SKM-1 (cell line): ENCODE measurements at regions not wholly inside any gene's neighbourhood (a gene's known extent, or its start where the extent isn't known, plus 50 kb on each side); places are given as distances from the start of the nearest gene placed in this dataset.

Experiments used
- DNase-seq: peaks from one replicate; lab custom pipeline; 2025; ENCODE audit not compliant: unreplicated experiment; lab: John Stamatoyannopoulos, UW

GRCh38 chr10:108409306-108409705 lies 1244.8 kb upstream of the SORCS1 start:
- DNase-seq, result no peak

- DNase-seq, result no peak
Measured at GRCh38 chr10:108404155-108404554, 1239.6 kb upstream of the SORCS1 start.

GRCh38 chr10:108399465-108399864 lies 1235.0 kb upstream of the SORCS1 start:
- no peak for DNase-seq

GRCh38 chr10:108393089-108393488 lies 1228.6 kb upstream of the SORCS1 start:
- no peak for DNase-seq

DNA sequence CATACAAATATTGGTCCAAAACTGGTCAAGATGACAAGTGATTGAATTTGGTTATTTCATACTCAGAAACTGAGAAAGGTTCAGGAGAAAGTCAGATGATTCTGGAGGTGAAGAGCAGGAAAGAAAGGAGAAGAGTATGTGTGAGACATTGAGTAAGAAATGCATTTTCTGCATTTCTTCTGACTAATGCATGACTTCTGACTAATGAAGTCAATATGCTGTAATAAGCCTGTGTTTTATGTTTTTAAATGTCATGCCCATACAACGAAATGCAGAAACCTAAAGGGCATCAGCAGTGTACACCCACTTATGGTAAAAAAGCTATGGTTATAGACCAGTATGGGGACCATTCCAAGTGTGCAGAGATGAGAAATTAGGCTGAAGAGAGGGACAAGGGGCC lies 1227.8 kb upstream of the SORCS1 start:
- no peak for DNase-seq

- no peak for DNase-seq
Measured at GRCh38 chr10:108388706-108389105, 1224.2 kb upstream of the SORCS1 start.

DNA sequence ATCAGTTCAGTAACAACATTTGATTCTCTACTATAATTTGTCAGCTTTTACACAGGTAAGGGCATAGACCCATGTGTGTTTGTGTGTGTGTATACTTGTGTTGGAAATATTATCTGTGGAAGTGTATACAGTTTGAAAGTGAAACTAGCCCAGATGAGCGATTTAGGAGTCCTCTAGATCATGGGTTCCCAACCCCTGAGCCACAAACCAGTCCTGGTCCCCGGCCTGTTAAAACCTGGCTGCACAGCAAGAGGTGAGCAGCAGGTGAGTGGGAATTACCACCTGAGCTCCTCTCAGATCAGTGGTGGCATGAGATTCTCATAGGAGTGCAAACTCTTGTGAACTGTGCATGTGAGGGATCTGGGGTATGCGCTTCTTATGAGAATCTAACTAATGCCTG lies 1221.5 kb upstream of the SORCS1 start:
- no peak for DNase-seq

GRCh38 chr10:108384378-108384777 lies 1219.9 kb upstream of the SORCS1 start:
- DNase-seq, result no peak

DNA sequence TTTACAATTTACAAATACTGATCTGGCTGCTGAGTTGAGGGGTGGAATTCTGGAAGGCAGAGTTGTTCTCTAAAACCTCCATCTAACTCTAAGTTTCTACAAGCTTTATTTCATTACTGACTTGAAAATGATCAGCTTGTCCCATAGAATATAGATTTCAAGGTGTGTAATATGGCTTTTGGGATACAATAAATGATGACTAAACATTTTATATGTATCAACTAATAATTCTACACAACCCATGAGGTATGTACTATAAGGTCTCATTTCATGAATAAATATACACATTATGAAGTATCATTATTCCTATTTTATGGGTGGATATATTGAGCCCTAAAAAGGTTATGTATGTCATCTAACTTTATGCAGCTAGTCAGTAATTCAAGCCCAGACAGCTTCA lies 1214.3 kb upstream of the SORCS1 start:
- DNase-seq, result no peak

- DNase-seq, result no peak
Measured at GRCh38 chr10:108375691-108376090, 1211.2 kb upstream of the SORCS1 start.

DNA sequence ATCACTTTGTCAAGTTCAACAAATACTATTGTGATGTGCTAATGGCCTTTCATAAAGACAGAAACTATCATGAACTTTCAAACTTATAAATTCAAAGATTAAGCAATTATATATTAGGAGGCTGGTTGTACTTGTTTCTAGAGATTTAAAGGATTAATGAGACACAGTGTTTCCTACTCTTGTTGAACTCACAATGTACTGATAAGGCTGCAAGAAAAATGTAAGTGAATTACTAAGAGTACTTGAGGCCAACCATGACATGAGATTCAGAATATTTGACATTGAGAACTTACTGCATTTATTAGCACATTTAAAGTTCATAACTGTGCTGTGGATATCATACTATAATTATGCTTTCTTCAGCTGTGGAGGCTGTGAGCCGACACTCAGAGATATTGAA lies 1210.5 kb upstream of the SORCS1 start:
- no peak for DNase-seq

GRCh38 chr10:108365541-108365940 lies 1201.0 kb upstream of the SORCS1 start:
- DNase-seq, result no peak

GRCh38 chr10:108363576-108363975 lies 1199.1 kb upstream of the SORCS1 start:
- no peak for DNase-seq

GRCh38 chr10:108362961-108363360 lies 1198.5 kb upstream of the SORCS1 start:
- no peak for DNase-seq

- no peak for DNase-seq
Measured at GRCh38 chr10:108362296-108362695, 1197.8 kb upstream of the SORCS1 start.

DNA sequence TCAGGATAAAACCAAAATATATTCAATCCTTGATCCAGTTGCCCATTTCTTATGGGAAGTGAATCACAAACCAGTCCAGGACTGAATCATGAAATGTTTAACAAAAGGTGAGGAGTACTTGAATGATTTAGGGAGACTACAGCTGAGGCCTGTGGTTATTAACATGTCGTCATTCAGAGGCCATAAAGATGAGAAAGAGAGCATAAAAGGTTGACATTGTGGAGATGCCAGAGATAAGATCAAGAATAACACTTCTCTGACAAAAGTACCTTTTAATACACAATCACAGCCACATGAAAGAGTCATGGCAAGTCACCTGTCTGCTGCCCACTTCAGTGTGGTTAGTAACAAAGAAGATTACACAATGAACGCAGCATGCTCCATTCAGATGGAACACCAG lies 1195.7 kb upstream of the SORCS1 start:
- no peak for DNase-seq

GRCh38 chr10:108358912-108359311 lies 1194.4 kb upstream of the SORCS1 start:
- no peak for DNase-seq

- no peak for DNase-seq
Measured at GRCh38 chr10:108352771-108353170, 1188.3 kb upstream of the SORCS1 start.

- DNase-seq, result no peak
Measured at GRCh38 chr10:108348215-108348614, 1183.7 kb upstream of the SORCS1 start.

DNA sequence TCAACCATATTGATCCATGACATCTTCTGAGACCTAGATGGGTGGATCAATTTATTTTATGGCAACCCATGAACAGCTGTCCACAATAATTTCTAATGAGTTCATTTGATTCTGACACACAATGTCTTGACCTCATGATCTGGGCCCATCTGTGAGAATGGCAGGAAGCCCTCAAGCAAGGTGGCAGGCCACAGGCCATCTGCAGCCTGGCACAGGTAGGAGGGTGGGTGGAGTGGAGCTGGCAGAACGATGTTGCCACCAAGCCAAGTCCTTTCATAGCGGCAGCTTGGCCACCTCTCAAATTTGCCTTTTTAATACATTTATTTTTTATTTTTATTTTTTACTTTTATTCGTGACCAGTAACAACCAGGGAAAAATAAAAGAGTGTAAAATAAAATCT lies 1181.6 kb upstream of the SORCS1 start:
- DNase-seq, result no peak

DNA sequence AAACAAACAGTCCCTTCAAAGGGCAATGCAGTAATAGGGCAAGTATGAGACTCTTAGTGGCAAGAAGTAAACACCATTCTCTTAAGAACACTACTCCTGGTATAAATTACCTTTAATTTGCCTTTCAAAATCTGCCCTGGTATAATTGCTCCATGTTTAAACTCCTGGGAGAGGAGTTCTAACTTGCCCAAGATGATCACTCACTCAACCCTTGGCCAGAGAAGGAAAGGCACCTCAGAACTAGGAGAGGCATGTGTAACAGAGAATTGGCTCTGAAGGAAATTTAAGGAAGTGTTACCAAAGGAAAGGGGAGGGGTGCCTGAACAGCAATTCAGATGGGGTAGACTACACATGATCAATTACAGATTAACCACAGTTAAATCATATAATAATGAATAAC lies 1173.6 kb upstream of the SORCS1 start:
- no peak for DNase-seq

DNA sequence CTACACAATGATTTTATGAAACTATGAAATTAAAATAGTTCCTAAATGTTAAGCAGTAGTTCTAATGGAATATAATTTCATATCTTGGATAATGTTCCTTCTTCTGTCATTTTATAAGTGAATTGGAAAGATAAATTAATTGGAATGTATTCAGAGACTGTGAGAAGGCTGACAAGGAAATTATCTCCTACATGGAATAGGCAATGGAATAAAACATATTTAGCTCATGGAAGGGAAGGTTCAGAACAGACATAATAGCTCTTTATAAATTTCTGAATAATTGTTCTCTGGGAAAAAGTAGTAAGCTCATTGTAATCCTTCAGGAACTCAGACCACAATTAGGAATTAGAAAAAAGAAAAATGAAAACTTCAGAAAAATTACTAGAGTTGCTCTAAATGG lies 1172.3 kb upstream of the SORCS1 start:
- no peak for DNase-seq

DNA sequence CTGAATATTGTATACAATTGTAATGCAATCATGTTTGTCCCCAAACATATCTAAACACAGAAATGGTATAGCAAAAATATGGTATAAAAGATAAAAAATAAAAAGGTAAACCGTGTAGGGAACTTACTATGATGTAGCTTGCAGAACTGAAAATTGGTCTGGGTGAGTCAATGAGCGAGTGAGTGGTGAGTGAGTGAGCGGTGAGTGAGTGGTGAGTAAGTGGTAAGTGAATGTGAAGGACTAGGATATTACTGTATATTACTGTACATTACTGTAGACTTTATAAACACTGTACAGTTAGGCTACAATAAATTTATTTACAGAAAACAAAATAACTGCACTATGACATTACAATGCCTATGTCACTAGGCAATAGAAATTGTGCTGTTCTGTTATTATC lies 1163.2 kb upstream of the SORCS1 start:
- DNase-seq, result no peak

- no peak for DNase-seq
Measured at GRCh38 chr10:108323274-108323798, 1158.8 kb upstream of the SORCS1 start.
